SK-N-SH treated with all-trans-retinoic acid at 6 μM for 48 hours (cell line): ENCODE measurements at regions not wholly inside any gene's neighbourhood (a gene's known extent, or its start where the extent isn't known, plus 50 kb on each side); places are given as distances from the start of the nearest gene placed in this dataset.

ENCODE experiments used
- ATAC-seq: fragments of 200-7000 bp; cut with Tn5 transposase; 3 replicates; pipeline ENCODE4 v1.9.1; 2020; ENCODE audit warnings: mild to moderate bottlenecking, moderate library complexity
- BACH2 ChIP-seq: fragments of 250-450 bp; sonication (Bioruptor Pico); IDR thresholded peaks from 2 replicates; pipeline ENCODE4 v1.9.0; 2021; ENCODE audit warnings: mild to moderate bottlenecking, borderline replicate concordance
- CSDC2 ChIP-seq: fragments of 250-450 bp; sonication (Bioruptor Pico); IDR thresholded peaks from 2 replicates; pipeline ENCODE4 v1.5.0; 2020; ENCODE audit warnings: mild to moderate bottlenecking, moderate library complexity
- CSRNP3 ChIP-seq: fragments of 250-450 bp; sonication (Bioruptor Pico); IDR thresholded peaks from 2 replicates; pipeline ENCODE4 v1.5.1; 2021; ENCODE audit warnings: mild to moderate bottlenecking, moderate library complexity
- ESRRG ChIP-seq: fragments of 250-450 bp; sonication (Bioruptor Pico); IDR thresholded peaks from 2 replicates; pipeline ENCODE4 v1.6.1; 2021; ENCODE audit warnings: mild to moderate bottlenecking
- GLIS3 ChIP-seq: fragments of 250-450 bp; sonication (Bioruptor Pico); IDR thresholded peaks from 2 replicates; pipeline ENCODE4 v1.5.0; 2020; ENCODE audit warnings: mild to moderate bottlenecking, moderate library complexity
- ISL1 ChIP-seq: fragments of 250-450 bp; sonication (Bioruptor Pico); IDR thresholded peaks from 2 replicates; pipeline ENCODE4 v2.1.2; 2022; ENCODE audit warnings: mild to moderate bottlenecking, moderate library complexity
- OSR1 ChIP-seq: fragments of 250-450 bp; sonication (Bioruptor Pico); IDR thresholded peaks from 2 replicates; pipeline ENCODE4 v1.8.0; 2022; ENCODE audit warnings: moderate library complexity, mild to moderate bottlenecking, inconsistent platforms
- PATZ1 ChIP-seq: fragments of 250-450 bp; sonication (Bioruptor Pico); IDR thresholded peaks from 2 replicates; pipeline ENCODE4 v1.8.0; 2020; ENCODE audit warnings: mild to moderate bottlenecking, moderate library complexity, borderline replicate concordance
- POU6F1 ChIP-seq: fragments of 250-450 bp; sonication (Bioruptor Pico); IDR thresholded peaks from 2 replicates; pipeline ENCODE4 v1.8.0; 2021; ENCODE audit warnings: low read depth, mild to moderate bottlenecking, moderate library complexity, borderline replicate concordance
- RARB ChIP-seq: fragments of 250-450 bp; sonication (Bioruptor Pico); IDR thresholded peaks from 2 replicates; pipeline ENCODE4 v1.8.0; 2021; ENCODE audit warnings: mild to moderate bottlenecking, moderate library complexity
- SNAI2 ChIP-seq: fragments of 250-450 bp; sonication (Bioruptor Pico); IDR thresholded peaks from 2 replicates; pipeline ENCODE4 v1.5.0; 2020; ENCODE audit warnings: mild to moderate bottlenecking, moderate library complexity
- TCF4 ChIP-seq: fragments of 250-450 bp; sonication (Bioruptor Pico); IDR thresholded peaks from 2 replicates; pipeline ENCODE4 v1.8.0; 2021; ENCODE audit warnings: mild to moderate bottlenecking, moderate library complexity, borderline replicate concordance
- TOX ChIP-seq: fragments of 250-450 bp; sonication (Bioruptor Pico); IDR thresholded peaks from 2 replicates; pipeline ENCODE4 v1.8.0; 2021; ENCODE audit warnings: mild to moderate bottlenecking, moderate library complexity, borderline replicate concordance
- ZC3H10 ChIP-seq: fragments of 250-450 bp; sonication (Bioruptor Pico); IDR thresholded peaks from 2 replicates; pipeline ENCODE4 v1.5.1; 2021; ENCODE audit warnings: mild to moderate bottlenecking, moderate library complexity
- ZFP30 ChIP-seq: fragments of 450-650 bp; formaldehyde crosslinking; IDR thresholded peaks from 2 replicates; pipeline ENCODE4 v1.5.0; 2022; ENCODE audit warnings: mild to moderate bottlenecking, moderate library complexity
- ZNF565 ChIP-seq: fragments of 450-650 bp; formaldehyde crosslinking; conservative IDR thresholded peaks from 2 replicates; pipeline ENCODE4 v1.5.0; 2020; ENCODE audit warnings: low read depth, mild to moderate bottlenecking, moderate library complexity
- ZNF70 ChIP-seq: fragments of 450-650 bp; formaldehyde crosslinking; IDR thresholded peaks from 2 replicates; pipeline ENCODE4 v1.5.0; 2020; ENCODE audit warnings: mild to moderate bottlenecking, moderate library complexity
- ZNF8 ChIP-seq: fragments of 450-650 bp; formaldehyde crosslinking; IDR thresholded peaks from 2 replicates; pipeline ENCODE4 v1.5.0; 2020; ENCODE audit warnings: mild to moderate bottlenecking, moderate library complexity
- TF ChIP-seq, protein P1 (sequence below): fragments of 250-450 bp; sonication (Bioruptor Pico); IDR thresholded peaks from 2 replicates; pipeline ENCODE4 v1.5.1; 2020; ENCODE audit warnings: low read depth, mild to moderate bottlenecking, moderate library complexity
- TF ChIP-seq, protein P2 (sequence below): fragments of 250-450 bp; sonication (Bioruptor Pico); IDR thresholded peaks from 2 replicates; pipeline ENCODE4 v1.5.0; 2020; ENCODE audit warnings: mild to moderate bottlenecking, moderate library complexity

GRCh38 chr3:187995667-187996066, 158.3 kb upstream of the LPP start:
- ATAC-seq, result no peak
- TF ChIP-seq ZNF70 (CRISPR knock-in tag) (no peak), CSDC2 (CRISPR knock-in tag) (no peak), RARB (CRISPR knock-in tag) (no peak), BACH2 (CRISPR knock-in tag) (no peak), ZC3H10 (CRISPR knock-in tag) (no peak), TCF4 (CRISPR knock-in tag) (no peak), GLIS3 (CRISPR knock-in tag) (no peak), ISL1 (CRISPR knock-in tag) (no peak), ZNF565 (CRISPR knock-in tag) (no peak), ESRRG (no peak), ZNF8 (CRISPR knock-in tag) (no peak)
- TF ChIP-seq, protein P1, sequence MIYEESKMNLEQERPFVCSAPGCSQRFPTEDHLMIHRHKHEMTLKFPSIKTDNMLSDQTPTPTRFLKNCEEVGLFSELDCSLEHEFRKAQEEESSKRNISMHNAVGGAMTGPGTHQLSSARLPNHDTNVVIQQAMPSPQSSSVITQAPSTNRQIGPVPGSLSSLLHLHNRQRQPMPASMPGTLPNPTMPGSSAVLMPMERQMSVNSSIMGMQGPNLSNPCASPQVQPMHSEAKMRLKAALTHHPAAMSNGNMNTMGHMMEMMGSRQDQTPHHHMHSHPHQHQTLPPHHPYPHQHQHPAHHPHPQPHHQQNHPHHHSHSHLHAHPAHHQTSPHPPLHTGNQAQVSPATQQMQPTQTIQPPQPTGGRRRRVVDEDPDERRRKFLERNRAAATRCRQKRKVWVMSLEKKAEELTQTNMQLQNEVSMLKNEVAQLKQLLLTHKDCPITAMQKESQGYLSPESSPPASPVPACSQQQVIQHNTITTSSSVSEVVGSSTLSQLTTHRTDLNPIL (CRISPR knock-in tag), result no peak
- TF ChIP-seq, protein P2, sequence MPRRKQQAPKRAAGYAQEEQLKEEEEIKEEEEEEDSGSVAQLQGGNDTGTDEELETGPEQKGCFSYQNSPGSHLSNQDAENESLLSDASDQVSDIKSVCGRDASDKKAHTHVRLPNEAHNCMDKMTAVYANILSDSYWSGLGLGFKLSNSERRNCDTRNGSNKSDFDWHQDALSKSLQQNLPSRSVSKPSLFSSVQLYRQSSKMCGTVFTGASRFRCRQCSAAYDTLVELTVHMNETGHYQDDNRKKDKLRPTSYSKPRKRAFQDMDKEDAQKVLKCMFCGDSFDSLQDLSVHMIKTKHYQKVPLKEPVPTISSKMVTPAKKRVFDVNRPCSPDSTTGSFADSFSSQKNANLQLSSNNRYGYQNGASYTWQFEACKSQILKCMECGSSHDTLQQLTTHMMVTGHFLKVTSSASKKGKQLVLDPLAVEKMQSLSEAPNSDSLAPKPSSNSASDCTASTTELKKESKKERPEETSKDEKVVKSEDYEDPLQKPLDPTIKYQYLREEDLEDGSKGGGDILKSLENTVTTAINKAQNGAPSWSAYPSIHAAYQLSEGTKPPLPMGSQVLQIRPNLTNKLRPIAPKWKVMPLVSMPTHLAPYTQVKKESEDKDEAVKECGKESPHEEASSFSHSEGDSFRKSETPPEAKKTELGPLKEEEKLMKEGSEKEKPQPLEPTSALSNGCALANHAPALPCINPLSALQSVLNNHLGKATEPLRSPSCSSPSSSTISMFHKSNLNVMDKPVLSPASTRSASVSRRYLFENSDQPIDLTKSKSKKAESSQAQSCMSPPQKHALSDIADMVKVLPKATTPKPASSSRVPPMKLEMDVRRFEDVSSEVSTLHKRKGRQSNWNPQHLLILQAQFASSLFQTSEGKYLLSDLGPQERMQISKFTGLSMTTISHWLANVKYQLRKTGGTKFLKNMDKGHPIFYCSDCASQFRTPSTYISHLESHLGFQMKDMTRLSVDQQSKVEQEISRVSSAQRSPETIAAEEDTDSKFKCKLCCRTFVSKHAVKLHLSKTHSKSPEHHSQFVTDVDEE (CRISPR knock-in tag), result no peak

GRCh38 chr3:187996609-187997008, 157.3 kb upstream of the LPP start:
- ATAC-seq, result no peak
- TF ChIP-seq TCF4 (CRISPR knock-in tag) (no peak), TOX (no peak), ZFP30 (CRISPR knock-in tag) (no peak), ESRRG (no peak), ZC3H10 (CRISPR knock-in tag) (no peak), POU6F1 (CRISPR knock-in tag) (no peak), OSR1 (CRISPR knock-in tag) (no peak)
- TF ChIP-seq, protein P2 (CRISPR knock-in tag), result no peak
- TF ChIP-seq, protein P1 (CRISPR knock-in tag), result no peak

GRCh38 chr3:187997490-187997889, 156.5 kb upstream of the LPP start:
- ATAC-seq, result peak; percentile 46
- TF ChIP-seq PATZ1 (CRISPR knock-in tag) (no peak), TCF4 (CRISPR knock-in tag) (no peak), ZC3H10 (CRISPR knock-in tag) (no peak), CSRNP3 (CRISPR knock-in tag) (no peak), ISL1 (CRISPR knock-in tag) (no peak), ZNF565 (CRISPR knock-in tag) (no peak), ZNF8 (CRISPR knock-in tag) (no peak), SNAI2 (CRISPR knock-in tag) (no peak)
- TF ChIP-seq, protein P1 (CRISPR knock-in tag), result no peak
